HG02885 (cell line): ENCODE measurements at regions not wholly inside any gene's neighbourhood (a gene's known extent, or its start where the extent isn't known, plus 50 kb on each side); places are given as distances from the start of the nearest gene placed in this dataset.

ENCODE experiments used
- ATAC-seq: cut with Tn5 transposase; IDR thresholded peaks from one replicate; pipeline ENCODE4 v1.9.1; 2021; ENCODE audit warnings: mild to moderate bottlenecking; ENCODE audit not compliant: unreplicated experiment, poor library complexity

DNA sequence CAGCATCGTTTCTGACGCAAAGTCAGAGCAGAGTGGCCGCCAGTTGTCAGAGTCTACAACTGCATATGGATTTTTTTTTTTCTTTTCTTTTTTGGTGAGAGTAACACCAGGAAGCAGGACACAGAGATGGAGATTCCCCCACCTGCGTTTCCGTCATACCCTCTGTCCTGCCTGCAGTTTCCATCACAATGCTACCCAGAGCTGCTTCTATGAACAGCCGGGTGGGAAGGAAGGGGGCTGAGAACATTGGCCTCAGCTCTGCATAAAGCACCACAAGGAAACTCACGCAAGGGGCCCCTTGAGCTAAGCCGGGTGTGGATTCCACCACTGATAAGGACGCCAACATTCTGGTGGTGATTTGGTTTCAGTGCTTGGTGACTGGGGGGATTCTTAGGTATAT is 183.5 kb upstream of the AFDN start:
- no peak for ATAC-seq

DNA sequence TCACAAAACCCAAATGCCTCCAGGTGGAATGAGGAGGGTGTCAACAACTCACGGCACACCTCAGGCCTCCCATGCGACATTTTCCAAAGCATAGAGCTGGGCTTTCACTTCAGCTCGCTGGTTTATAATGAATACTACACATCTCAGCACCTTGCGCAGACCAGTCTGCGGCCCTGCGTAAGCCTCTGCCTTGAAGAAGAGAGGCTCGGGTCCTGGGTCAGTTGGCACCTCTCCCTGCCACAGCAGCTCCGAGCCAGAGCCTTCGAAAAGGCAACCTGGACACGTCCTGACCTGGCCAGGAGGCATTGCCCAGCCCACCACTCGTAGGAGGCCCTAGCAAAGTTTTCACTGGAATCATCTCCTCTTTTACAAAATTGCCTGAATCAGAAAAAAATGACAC is 183.0 kb upstream of the AFDN start:
- ATAC-seq: no peak

- no peak for ATAC-seq
These were observed 182.1 kb upstream of the AFDN start for GRCh38 chr6:167644412-167645132.

GRCh38 chr6:167645368-167645767 is 181.3 kb upstream of the AFDN start:
- ATAC-seq: no peak

DNA sequence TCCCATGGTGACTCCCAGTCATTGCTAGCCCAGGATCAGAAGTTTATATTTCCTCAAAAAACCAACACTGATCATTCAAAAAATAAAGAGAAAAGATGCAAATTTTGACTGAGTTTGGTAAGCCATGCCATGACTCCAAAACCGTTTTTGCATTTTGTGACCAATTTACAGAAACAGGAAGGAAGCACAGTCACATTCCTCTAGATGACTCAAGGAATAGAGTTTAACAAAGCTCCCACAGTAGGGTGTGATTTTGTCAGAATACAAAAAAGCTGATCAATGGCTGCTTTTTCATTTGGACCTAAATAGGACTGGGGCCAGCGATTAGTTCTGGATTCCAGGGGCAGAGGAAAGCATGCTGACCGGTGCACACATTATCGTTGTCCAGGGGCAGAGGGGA is 179.4 kb upstream of the AFDN start:
- ATAC-seq: no peak

DNA sequence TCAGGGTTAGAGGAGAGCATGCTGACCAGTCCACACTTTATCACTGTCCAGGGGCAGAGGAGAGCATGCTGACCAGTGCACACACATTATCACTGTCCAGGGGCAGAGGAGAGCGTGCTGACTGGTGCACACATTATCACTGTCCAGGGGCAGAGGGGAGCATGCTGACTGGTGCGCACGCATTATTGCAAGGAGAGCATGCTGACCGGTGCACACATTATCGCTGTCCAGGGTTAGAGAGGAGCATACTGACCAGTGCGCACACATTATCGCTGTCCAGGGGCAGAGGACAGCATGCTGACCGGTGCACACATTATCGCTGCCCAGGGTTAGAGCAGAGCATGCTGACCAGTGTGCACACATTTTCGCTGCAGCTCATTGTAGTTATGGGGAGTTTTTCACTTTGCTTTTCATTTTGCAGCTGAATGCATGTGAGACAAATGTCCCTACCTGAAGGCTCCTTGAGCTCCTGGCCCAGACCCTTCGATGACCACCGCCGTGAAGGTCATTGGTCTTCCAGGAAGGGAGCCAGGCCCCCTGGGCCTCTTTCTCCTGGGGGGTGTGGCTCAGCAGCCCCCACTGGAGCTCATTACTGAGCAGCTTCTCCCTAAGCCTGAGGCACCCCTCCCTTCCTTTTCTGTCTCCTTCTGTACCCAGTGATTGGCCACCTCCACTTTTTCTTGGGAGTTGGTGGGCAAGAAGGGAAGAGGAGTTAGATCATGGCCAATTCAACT is 178.8 kb upstream of the AFDN start:
- ATAC-seq: no peak

GRCh38 chr6:167648501-167649278 is 178.0 kb upstream of the AFDN start:
- ATAC-seq: no peak

DNA sequence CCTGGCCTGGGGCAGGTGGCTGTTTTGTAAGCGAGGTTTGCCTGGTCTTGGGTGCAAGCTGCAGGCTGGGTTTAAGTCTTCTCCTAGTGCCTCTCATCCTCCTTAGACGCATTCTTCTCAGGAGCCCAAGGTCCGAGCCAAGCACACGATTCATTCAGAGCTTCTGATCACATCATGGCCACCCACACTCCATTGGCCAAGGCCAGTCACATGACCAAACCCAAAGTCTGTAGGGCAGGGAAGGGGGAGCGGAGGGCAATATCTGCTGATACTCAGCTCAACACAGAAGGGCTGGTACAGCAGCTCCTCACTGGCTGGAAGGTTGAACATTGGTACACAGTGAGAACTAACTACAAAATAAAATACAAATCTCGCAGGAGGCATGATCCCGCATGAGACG is 177.2 kb upstream of the AFDN start:
- no peak for ATAC-seq

GRCh38 chr6:167650730-167651317 is 175.9 kb upstream of the AFDN start:
- no peak for ATAC-seq

GRCh38 chr6:167651318-167652041 is 175.2 kb upstream of the AFDN start:
- ATAC-seq: no peak

GRCh38 chr6:167652042-167652700 is 174.5 kb upstream of the AFDN start:
- no peak for ATAC-seq

GRCh38 chr6:167652701-167653095 is 174.0 kb upstream of the AFDN start:
- no peak for ATAC-seq

DNA sequence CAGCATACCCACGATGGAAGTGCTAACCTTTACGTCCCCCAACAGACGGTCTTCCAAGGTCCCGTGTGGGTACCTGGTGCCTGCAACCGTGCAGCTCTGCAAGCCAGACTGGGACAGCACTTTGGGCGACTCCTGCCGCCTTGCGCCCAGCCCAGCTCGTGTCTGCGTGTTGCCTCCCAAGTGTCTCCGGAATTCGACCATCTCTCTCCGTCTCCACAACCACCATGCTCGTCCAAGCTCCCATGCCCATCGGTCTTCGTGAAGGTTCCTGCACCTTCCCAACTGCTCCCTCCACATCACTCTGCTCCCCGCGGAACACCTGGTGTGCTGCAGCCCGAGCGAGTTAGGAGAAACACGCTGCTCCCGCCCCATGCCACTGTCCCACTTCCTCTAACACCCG is 173.2 kb upstream of the AFDN start:
- ATAC-seq: no peak

DNA sequence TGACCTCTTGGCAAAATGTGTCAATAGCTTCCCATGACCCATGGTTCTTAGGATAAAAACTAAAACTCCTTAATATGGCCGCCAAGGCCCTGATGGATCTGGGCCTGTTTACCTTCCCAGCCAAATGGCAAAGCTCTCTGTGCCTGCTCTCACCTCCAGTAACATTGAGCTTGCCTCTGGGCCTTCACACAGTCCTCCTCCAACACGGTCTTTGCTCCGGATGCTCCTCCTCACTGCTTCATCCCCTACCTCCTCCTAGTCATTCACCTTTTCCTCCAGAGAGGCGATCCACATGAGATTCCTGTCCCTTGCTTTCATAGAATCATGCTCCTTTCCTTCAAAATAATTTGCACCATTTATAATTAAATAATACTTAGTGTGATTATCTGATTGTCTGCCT is 172.3 kb upstream of the AFDN start:
- no peak for ATAC-seq

- ATAC-seq: no peak
These were observed 171.4 kb upstream of the AFDN start for GRCh38 chr6:167655174-167655821.

- ATAC-seq: no peak
These were observed 168.6 kb upstream of the AFDN start for GRCh38 chr6:167658106-167658505.

GRCh38 chr6:167659046-167659445 is 167.7 kb upstream of the AFDN start:
- ATAC-seq: no peak

DNA sequence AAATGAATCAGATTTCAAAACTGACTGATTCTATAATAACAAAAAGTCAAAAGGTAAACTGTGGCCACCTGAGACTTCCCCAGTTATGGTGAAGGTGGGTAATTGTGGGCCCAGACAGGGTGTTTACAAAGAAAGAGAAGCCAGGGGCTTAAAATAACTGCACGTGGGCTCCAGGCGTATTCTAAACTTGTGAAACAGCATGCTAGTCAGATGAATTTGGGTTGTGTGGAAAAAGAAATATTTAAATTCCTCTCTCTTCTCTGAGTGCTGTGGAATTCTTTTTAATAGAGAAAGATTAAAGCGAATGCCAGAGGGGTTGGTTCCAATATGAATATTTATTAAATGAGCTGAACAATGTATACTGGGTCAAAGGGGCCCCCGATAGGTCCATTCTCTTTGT is 166.3 kb upstream of the AFDN start:
- ATAC-seq: no peak

- ATAC-seq: no peak
These were observed 165.7 kb upstream of the AFDN start for GRCh38 chr6:167660944-167661551.
